ENCODE measurements at regions not wholly inside any gene's neighbourhood (a gene's known extent, or its start where the extent isn't known, plus 50 kb on each side); places are given as distances from the start of the nearest gene placed in this dataset.

- Histone ChIP-seq H3K9me3 (ENCODE audit: low read length) (no peaks in the 10 kb centered on the region), H3K4me1 (ENCODE audit: insufficient read depth, low read length) (no peaks in the 10 kb centered on the region), H3K36me3 (replicated peaks in 1 of 2; ENCODE audit: control insufficient read depth in 1 of 2, insufficient read depth in 2 of 2, low read length in 2 of 2) (no peaks in the 10 kb centered on the region), H3K4me2 (ENCODE audit: low read depth, low read length) (no peak overlapping the region), H3K79me2 (ENCODE audit: insufficient read depth, low read length) (no peaks in the 10 kb centered on the region), H3K27me3 (ENCODE audit: control insufficient read depth in 1 of 2, insufficient read depth in 2 of 2, low read length in 2 of 2) (no peaks in the 10 kb centered on the region), H3K4me3 (replicated peaks in 1 of 3; ENCODE audit: insufficient read depth in 1 of 3, low read depth in 2 of 3, low read length in 3 of 3) (no peak overlapping the region), H3K9ac (ENCODE audit: insufficient read depth, low read depth, low read length) (no peak overlapping the region), H2AFZ (ENCODE audit: low read length) (no peak overlapping the region), H4K20me1 (ENCODE audit: insufficient read depth, low read length) (no peaks in the 10 kb centered on the region), H3K27ac (ENCODE audit: extremely low read length, insufficient read depth, low read length) (no peak overlapping the region)
- ATAC-seq (no peak), FAIRE-seq (no peak), DNase-seq (ENCODE audit: low spot score) (no peak)
- WGBS (ENCODE audit: low lambda C conversion rate), result 3% methylated on average over 3 of the region's 3 CpGs
- no TSS peak for BruUV-seq (replicated peaks)
- intact Hi-C loops (cut with micrococcal nuclease; ENCODE audit: unreplicated experiment) (no loop called here), in situ Hi-C loops (cut with HindIII; ENCODE audit: extremely low pct_ligation_motif_present, low pct_unique_long_range_greater_than_20kb) (no loop called here)
- POLR2A ChIA-PET, result no interaction called here
- TF ChIP-seq IRF1 (CRISPR knock-in tag; IDR thresholded peaks at IDR 0.05; ENCODE audit: low read depth) (no peak), GATAD2A (CRISPR knock-in tag; IDR thresholded peaks at IDR 0.05) (no peak), TGIF2 (CRISPR knock-in tag; IDR thresholded peaks at IDR 0.05) (no peak)
- TF ChIP-seq, protein P1, sequence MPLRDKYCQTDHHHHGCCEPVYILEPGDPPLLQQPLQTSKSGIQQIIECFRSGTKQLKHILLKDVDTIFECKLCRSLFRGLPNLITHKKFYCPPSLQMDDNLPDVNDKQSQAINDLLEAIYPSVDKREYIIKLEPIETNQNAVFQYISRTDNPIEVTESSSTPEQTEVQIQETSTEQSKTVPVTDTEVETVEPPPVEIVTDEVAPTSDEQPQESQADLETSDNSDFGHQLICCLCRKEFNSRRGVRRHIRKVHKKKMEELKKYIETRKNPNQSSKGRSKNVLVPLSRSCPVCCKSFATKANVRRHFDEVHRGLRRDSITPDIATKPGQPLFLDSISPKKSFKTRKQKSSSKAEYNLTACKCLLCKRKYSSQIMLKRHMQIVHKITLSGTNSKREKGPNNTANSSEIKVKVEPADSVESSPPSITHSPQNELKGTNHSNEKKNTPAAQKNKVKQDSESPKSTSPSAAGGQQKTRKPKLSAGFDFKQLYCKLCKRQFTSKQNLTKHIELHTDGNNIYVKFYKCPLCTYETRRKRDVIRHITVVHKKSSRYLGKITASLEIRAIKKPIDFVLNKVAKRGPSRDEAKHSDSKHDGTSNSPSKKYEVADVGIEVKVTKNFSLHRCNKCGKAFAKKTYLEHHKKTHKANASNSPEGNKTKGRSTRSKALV (CRISPR knock-in tag; IDR thresholded peaks at IDR 0.05), result no peak
- CTCF ChIA-PET (ENCODE audit: low intra/inter-chr PET ratio, low total read pairs), result no interaction called here
Observed at GRCh38 chr9:7298123-7298522, 501.5 kb downstream of the DMAC1 start.

GRCh38 chr9:7297521-7297920 is 502.1 kb downstream of the DMAC1 start:
- no peak overlapping the region for H3K4me3 ChIP-seq (replicated peaks in 1 of 3; ENCODE audit: insufficient read depth in 1 of 3, low read depth in 2 of 3, low read length in 3 of 3)
- in situ Hi-C loops (cut with HindIII; ENCODE audit: extremely low pct_ligation_motif_present, low pct_unique_long_range_greater_than_20kb) (no loop called here), intact Hi-C loops (cut with micrococcal nuclease; ENCODE audit: unreplicated experiment) (no loop called here)
- ChIA-PET POLR2A (no interaction called here), CTCF (ENCODE audit: low intra/inter-chr PET ratio, low total read pairs) (no interaction called here)
- H3K9me3 ChIP-seq (ENCODE audit: low read length), result no peaks in the 10 kb centered on the region
- H3K4me1 ChIP-seq (ENCODE audit: insufficient read depth, low read length), result no peaks in the 10 kb centered on the region
- no peak for DNase-seq (ENCODE audit: low spot score)
- H3K79me2 ChIP-seq (ENCODE audit: insufficient read depth, low read length), result no peaks in the 10 kb centered on the region
- H3K4me2 ChIP-seq (ENCODE audit: low read depth, low read length), result no peak overlapping the region
- H4K20me1 ChIP-seq (ENCODE audit: insufficient read depth, low read length), result no peaks in the 10 kb centered on the region
- BruUV-seq (replicated peaks), result no TSS peak
- no peaks in the 10 kb centered on the region for H3K36me3 ChIP-seq (replicated peaks in 1 of 2; ENCODE audit: control insufficient read depth in 1 of 2, insufficient read depth in 2 of 2, low read length in 2 of 2)
- H3K27me3 ChIP-seq (ENCODE audit: control insufficient read depth in 1 of 2, insufficient read depth in 2 of 2, low read length in 2 of 2), result no peaks in the 10 kb centered on the region
- WGBS (ENCODE audit: low lambda C conversion rate), result 5% methylated on average over 1 of the region's 1 CpG
- no peak overlapping the region for H3K9ac ChIP-seq (ENCODE audit: insufficient read depth, low read depth, low read length)
- H3K27ac ChIP-seq (ENCODE audit: extremely low read length, insufficient read depth, low read length), result no peak overlapping the region
- TF ChIP-seq ZMYM2 (CRISPR knock-in tag; IDR thresholded peaks at IDR 0.05) (no peak), SMARCE1 (IDR thresholded peaks at IDR 0.05; ENCODE audit: borderline replicate concordance) (no peak), ZNF570 (CRISPR knock-in tag; IDR thresholded peaks at IDR 0.05; ENCODE audit: borderline replicate concordance) (no peak)
- H2AFZ ChIP-seq (ENCODE audit: low read length), result no peak overlapping the region
- no peak for FAIRE-seq
- no peak for ATAC-seq

All from HepG2 (cell line).